IPS-20b (cell line): ENCODE measurements at regions not wholly inside any gene's neighbourhood (a gene's known extent, or its start where the extent isn't known, plus 50 kb on each side); places are given as distances from the start of the nearest gene placed in this dataset.

ENCODE experiments used
- H3K27ac ChIP-seq: one replicate; pipeline ENCODE4 v1.5.1; 2013; ENCODE audit warnings: low read length
- H3K27me3 ChIP-seq: 2 replicates; pipeline ENCODE4 v1.6.1; 2013; ENCODE audit warnings: mild to moderate bottlenecking, low read length, inconsistent platforms; ENCODE audit not compliant: insufficient read depth
- H3K36me3 ChIP-seq: 2 replicates; pipeline ENCODE4 v1.6.1; 2013; ENCODE audit warnings: low read depth, mild to moderate bottlenecking, inconsistent platforms, low read length, moderate library complexity; ENCODE audit not compliant: insufficient read depth
- H3K4me1 ChIP-seq: 2 replicates; pipeline ENCODE4 v1.6.1; 2013; ENCODE audit warnings: mild to moderate bottlenecking, control low read depth, inconsistent platforms, low read length, moderate library complexity; ENCODE audit not compliant: insufficient read depth
- H3K4me3 ChIP-seq: 2 replicates; pipeline ENCODE4 v1.5.1; 2013; ENCODE audit warnings: mild to moderate bottlenecking, low read length, inconsistent platforms
- H3K9ac ChIP-seq: 2 replicates; pipeline ENCODE4 v1.6.1; 2013; ENCODE audit warnings: low read depth, mild to moderate bottlenecking, inconsistent platforms, low read length, moderate library complexity
- H3K9me3 ChIP-seq: 2 replicates; pipeline ENCODE4 v1.6.1; 2013; ENCODE audit warnings: mild to moderate bottlenecking, low read depth, low read length, inconsistent platforms; ENCODE audit not compliant: insufficient read depth

DNA sequence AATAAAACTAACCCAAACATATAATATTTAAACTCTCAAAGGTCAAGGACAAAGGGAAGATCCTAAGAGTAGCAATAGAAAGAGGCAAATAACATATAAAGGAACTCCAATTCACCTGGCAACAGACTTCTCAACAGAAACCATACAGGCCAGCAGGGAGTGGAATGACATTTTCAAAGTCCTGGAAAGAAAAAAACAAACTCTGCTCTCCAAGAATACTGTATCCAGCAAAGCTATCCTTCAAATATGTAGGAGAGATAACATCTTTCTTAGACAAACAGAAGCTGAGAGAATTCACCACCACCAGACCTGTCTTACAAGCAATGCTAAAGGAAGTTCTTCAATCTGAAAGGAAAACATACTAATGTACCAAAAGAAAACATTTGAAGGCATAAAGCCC lies 51.5 kb upstream of the TMEM158 start:
- H3K4me1 ChIP-seq, result peaks cover 12% of the 10 kb centered on the region; the same call in 1 of the 2 replicates
- no peak overlapping the region for H3K4me3 ChIP-seq
- H3K36me3 ChIP-seq, result no peaks in the 10 kb centered on the region
- H3K27me3 ChIP-seq, result 0 out of 2 replicates have a peak, but pooled peaks cover 9% of the 10 kb centered on the region
- H3K27ac ChIP-seq, result no peak overlapping the region
- peaks cover 6% of the 10 kb centered on the region for H3K9me3 ChIP-seq
- no peak overlapping the region for H3K9ac ChIP-seq

DNA sequence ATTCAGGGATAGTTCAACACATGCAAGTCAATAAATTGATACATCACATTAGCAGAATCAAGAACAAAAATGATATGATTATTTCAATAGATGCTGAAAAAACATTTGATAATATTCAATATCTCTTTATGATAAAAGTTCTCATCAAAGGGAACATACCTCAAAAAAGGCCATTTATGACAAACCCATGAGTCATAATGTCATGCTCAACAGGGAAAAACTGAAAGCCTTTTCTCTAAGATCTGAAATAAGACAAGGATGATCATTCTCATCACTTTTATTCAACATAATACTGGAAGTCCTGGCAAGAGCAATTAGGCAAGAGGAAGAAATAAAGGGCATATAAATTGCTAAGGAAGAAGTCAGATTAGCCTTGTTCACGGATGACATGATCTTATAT lies 54.1 kb upstream of the TMEM158 start:
- Histone ChIP-seq H3K9ac (no peak overlapping the region), H3K9me3 (peaks cover 6% of the 10 kb centered on the region), H3K27me3 (no peaks in the 10 kb centered on the region), H3K36me3 (no peaks in the 10 kb centered on the region), H3K4me1 (peaks cover 7% of the 10 kb centered on the region; the same call in 1 of the 2 replicates), H3K4me3 (no peak overlapping the region), H3K27ac (no peak overlapping the region)

DNA sequence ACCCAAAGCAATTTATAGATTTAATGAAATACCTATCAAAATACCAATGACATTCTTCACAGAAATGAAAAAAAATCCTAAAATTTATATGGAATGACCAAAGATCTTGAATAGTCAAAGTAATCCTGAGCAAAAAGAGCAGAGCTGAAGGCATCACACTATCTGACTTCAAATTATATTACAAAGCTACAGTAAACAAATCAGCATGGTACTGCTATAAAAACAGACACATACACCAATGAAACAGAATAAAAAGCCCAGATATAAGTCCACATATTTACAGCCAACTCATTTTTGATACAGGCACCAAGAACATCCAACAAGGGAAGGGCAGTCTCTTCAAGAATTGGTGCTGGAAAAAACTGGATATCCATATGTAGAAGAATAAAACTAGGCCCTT lies 54.9 kb upstream of the TMEM158 start:
- Histone ChIP-seq H3K9ac (no peak overlapping the region), H3K36me3 (no peaks in the 10 kb centered on the region), H3K27ac (no peak overlapping the region), H3K9me3 (peaks cover 6% of the 10 kb centered on the region), H3K4me1 (peaks cover under 1% of the 10 kb centered on the region; the same call in 1 of the 2 replicates), H3K4me3 (no peak overlapping the region), H3K27me3 (no peaks in the 10 kb centered on the region)

DNA sequence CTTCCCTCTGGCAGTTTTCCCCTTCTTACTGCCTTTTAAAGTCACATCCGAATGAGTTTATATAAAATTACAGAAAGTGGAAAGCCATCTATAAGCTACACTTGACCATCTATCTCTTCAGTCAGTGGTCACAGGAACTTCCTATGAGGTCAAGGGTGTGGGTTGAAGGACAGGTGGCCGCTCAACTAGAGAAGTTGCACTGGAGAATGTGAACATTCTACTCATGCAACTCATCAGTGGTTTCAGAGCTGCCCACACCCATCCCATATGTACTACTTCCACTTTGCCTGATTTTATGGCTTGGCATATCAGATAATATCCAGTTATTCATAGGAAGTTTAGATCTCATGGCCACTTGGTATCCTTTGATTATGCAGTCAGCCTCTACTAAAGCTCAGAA lies 57.4 kb upstream of the TMEM158 start:
- no peak overlapping the region for H3K4me3 ChIP-seq
- H3K27me3 ChIP-seq, result no peaks in the 10 kb centered on the region
- no peaks in the 10 kb centered on the region for H3K36me3 ChIP-seq
- H3K9ac ChIP-seq, result no peak overlapping the region
- H3K27ac ChIP-seq, result no peak overlapping the region
- H3K9me3 ChIP-seq, result peaks cover 3% of the 10 kb centered on the region
- no peaks in the 10 kb centered on the region for H3K4me1 ChIP-seq

DNA sequence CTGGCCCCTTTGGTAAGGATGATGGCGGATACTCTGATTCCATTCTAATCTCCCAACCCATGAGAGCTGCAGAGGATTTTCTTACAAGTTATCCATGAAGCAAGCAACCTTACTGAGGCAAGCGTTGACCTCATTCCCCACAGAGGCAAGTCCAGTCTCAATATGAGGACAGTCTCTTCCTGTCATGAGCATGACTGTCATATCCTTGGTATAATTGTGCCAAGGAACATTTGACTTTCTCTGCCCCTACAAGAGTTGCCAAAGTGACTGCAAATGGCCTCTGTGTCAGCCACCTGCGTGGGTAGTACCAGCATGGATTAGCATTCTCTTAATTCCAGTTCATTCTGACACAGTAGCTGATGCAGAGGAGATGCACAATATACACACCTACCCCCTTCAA lies 71.2 kb upstream of the TMEM158 start:
- Histone ChIP-seq H3K36me3 (no peaks in the 10 kb centered on the region), H3K4me3 (no peak overlapping the region), H3K4me1 (no peaks in the 10 kb centered on the region), H3K27me3 (no peaks in the 10 kb centered on the region), H3K9ac (no peak overlapping the region), H3K9me3 (peaks cover 11% of the 10 kb centered on the region), H3K27ac (no peak overlapping the region)

DNA sequence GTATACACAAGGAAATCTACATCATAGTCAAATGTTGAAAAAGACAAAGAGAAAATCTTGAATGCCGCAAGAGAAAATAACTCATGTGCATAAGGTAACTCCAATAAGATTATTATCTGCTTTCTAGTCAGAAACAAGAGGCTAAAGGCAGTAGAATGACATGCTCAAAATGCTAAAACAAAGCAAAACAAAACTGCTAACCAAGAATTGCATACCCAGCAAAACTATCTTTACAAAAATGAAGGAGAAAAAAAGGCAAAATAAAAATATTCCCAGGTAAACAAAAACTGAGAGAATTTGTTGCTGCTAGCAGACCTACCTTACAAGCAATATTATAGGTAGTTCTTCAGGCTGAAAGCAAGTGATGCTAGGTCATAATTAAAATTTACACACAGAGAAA lies 76.4 kb upstream of the TMEM158 start:
- H3K4me1 ChIP-seq, result no peaks in the 10 kb centered on the region
- no peak overlapping the region for H3K4me3 ChIP-seq
- no peak overlapping the region for H3K27ac ChIP-seq
- peaks cover 19% of the 10 kb centered on the region for H3K9me3 ChIP-seq
- no peak overlapping the region for H3K9ac ChIP-seq
- H3K36me3 ChIP-seq, result no peaks in the 10 kb centered on the region
- no peaks in the 10 kb centered on the region for H3K27me3 ChIP-seq

DNA sequence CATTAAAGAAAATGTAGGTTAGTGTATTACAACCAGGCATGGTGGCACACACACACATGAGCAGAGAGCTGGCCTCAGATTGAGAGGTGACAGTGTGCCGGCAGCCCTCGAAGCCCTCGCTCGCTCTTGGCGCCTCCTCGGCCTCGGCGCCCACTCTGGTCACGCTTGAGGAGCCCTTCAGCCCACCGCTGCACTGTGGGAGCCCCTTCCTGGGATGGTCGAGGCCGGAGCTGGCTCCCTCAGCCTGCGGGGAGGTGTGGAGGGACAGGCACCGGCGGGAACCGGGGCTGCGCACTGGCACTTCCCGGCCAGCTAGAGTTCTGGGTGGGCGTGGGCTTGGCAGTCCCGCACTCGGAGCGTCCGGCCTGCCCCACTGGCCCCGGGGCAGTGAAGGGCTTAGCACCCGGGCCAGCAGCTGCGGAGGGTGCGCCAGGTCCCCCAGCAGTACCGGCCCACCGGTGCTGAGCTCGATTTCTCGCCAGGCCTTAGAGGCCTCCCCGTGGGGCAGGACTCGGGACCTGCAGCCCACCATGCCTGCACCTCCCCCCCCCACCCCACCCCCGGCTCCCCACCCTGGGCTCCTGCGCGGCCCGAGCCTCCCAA lies 80.4 kb upstream of the TMEM158 start:
- H3K4me1 ChIP-seq, result peaks cover 11% of the 10 kb centered on the region
- H3K36me3 ChIP-seq, result no peaks in the 10 kb centered on the region
- H3K9ac ChIP-seq, result no peak overlapping the region
- no peak overlapping the region for H3K27ac ChIP-seq
- H3K9me3 ChIP-seq, result peaks cover 12% of the 10 kb centered on the region
- H3K4me3 ChIP-seq, result no peak overlapping the region
- no peaks in the 10 kb centered on the region for H3K27me3 ChIP-seq

DNA sequence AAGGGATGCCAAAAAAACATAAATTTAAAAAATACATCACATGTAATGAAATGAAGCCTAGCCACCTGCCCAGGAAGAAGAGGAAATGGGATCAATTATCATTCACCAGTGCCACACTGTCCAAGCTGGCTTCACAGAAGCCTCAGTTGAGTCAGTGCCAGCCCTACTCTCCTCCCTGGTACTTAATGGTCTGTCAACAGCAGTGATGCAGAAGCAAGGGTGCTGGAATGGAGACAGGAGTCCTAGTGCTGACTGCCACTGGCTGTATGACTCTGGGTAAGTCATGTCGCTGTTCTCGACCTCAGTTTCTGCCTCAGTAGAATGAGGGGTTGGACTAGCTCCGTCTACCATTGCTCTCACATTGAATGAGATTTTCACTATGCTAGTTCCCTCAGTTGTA lies 78.5 kb upstream of the LARS2 start:
- H3K36me3 ChIP-seq, result no peaks in the 10 kb centered on the region
- H3K9me3 ChIP-seq, result no peaks in the 10 kb centered on the region
- no peaks in the 10 kb centered on the region for H3K27me3 ChIP-seq
- H3K4me3 ChIP-seq, result no peak overlapping the region
- H3K9ac ChIP-seq, result no peak overlapping the region
- H3K4me1 ChIP-seq, result peaks cover 35% of the 10 kb centered on the region
- no peak overlapping the region for H3K27ac ChIP-seq

DNA sequence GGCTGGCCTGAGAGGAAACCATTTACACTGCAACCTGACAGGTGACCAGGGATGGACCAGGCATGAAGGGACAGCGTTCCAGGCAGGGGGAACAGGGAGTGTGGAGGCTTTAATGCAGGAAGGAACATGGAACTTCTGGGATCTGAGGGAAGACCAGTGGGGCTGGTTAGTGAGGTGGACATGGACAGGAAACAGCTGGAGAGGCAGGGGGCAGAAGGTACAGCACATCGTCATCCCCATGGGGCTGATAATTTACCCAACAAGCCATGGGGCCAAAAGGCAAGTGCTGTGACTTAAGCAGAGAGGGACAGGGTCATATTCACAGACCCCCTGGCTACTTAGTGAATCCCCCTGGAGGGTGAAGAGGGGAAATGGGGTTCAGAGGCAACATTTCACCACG lies 77.0 kb upstream of the LARS2 start:
- Histone ChIP-seq H3K4me3 (peak overlapping the region; percentile 56; the same call in 1 of the 2 replicates), H3K9ac (peak overlapping the region; percentile 73; the same call in 1 of the 2 replicates), H3K9me3 (no peaks in the 10 kb centered on the region), H3K36me3 (no peaks in the 10 kb centered on the region), H3K27me3 (no peaks in the 10 kb centered on the region), H3K27ac (peak overlapping the region; percentile 41), H3K4me1 (peaks cover 35% of the 10 kb centered on the region)

DNA sequence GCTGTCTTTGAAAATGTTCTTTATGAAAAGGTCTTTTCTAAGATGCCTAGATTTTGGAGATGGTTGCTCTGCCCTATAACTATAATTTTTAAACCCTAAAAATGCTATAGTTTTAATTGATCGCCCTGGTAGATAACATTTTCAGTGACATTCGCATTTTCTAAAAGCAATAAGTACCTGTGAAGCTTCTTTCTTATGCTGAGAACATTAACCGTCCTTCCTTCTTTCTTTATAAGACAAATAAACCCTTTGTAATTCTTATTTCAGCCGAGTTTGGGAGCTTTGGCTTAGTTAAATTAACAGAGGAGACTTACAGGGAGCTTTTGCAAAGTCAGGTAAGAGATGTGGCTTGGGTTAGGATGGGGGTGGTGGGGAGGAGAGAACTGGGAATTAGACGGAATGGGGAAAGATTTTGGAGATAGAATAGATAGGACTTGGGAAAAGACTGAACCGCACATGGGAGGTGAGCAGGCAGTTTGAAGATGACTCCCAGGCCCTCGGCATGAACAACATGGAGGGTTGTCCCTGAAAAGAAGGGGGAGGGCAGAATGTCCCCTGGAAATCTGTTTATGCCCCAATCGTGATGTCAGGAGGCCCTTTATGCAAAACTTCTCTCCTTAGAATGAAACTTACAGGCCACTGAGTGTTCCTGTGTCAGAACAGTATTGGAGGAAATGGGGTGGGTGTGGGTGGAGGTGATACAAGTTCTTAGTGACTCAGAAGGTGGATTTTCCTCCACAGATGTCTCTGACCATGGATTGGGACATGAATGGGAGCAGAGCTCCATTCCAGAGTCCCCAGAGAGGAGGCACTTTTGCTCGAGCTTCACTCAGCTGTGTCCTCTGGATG lies 76.2 kb upstream of the LARS2 start:
- Histone ChIP-seq H3K4me1 (peaks cover 35% of the 10 kb centered on the region), H3K4me3 (peak overlapping the region; percentile 56), H3K9me3 (no peaks in the 10 kb centered on the region), H3K27me3 (no peaks in the 10 kb centered on the region), H3K9ac (peak overlapping the region; percentile 73; the same call in 1 of the 2 replicates), H3K27ac (peak overlapping the region; percentile 88), H3K36me3 (no peaks in the 10 kb centered on the region)

DNA sequence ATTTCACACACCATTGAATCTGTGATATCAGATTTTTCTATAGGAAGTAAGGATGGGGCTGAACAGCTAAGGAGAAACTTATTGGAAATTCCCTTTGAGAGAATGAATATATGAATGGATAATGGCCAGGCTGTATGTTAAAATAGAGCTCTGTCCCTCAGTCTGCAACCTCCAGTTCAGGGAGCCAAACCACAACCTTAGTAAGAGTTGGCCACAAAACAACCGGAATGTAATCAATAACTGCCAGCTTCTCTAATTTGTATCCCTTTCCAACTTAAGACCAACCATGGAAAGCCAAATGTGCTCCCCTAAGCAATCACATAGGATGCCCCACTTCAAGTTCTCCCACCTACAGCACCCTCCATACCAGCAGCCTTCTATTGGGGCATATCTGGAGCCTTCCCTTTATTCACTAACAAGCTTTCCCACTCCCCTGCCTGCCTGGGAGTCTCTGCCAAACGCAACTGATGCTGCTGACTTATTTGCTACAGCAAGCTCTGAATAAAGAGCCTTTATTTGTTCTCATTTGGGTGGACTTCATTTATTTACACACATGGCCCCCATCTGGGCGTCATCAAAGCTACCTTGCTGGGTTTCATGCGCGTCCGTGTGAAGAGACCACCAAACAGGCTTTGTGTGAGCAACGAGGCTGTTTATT lies 75.4 kb upstream of the LARS2 start:
- no peaks in the 10 kb centered on the region for H3K9me3 ChIP-seq
- H3K27ac ChIP-seq, result peak overlapping the region; percentile 88
- H3K9ac ChIP-seq, result peak overlapping the region; percentile 73; the same call in 1 of the 2 replicates
- H3K36me3 ChIP-seq, result no peaks in the 10 kb centered on the region
- peaks cover 35% of the 10 kb centered on the region for H3K4me1 ChIP-seq
- peak overlapping the region; percentile 56 for H3K4me3 ChIP-seq
- no peaks in the 10 kb centered on the region for H3K27me3 ChIP-seq
